Midbrain (tissue), 1 donor: ENCODE measurements at regions not wholly inside any gene's neighbourhood (a gene's known extent, or its start where the extent isn't known, plus 50 kb on each side); places are given as distances from the start of the nearest gene placed in this dataset.
"Not testable (repeated sequence)": the region's sequence is repeated elsewhere in the genome, so short reads cannot be mapped to it uniquely, and the experiment has no call there.

Source experiments
- DNase-seq: peaks from one replicate; lab custom pipeline; 2025; lab: John Stamatoyannopoulos, UW

DNA sequence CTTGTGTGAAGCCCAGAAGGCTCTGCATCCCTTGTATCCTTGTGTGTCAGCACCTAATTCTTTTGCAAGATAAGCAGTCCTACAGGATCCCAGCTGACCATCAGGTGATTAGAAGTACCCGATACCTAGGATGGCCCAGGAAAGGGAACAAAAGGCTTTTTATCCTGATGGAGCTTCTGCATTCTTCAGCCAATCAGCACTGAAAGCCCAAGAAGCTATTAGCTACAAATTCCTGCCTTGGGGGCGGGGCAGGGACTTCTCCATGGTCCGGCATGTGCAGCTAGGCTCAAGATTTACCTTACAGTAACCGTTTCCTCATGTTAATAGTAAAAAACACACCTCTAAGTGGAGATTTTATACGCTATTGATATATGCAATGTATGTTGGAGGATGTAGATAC, 264.6 kb upstream of the THUMPD2 start:
- DNase-seq: no peak

DNA sequence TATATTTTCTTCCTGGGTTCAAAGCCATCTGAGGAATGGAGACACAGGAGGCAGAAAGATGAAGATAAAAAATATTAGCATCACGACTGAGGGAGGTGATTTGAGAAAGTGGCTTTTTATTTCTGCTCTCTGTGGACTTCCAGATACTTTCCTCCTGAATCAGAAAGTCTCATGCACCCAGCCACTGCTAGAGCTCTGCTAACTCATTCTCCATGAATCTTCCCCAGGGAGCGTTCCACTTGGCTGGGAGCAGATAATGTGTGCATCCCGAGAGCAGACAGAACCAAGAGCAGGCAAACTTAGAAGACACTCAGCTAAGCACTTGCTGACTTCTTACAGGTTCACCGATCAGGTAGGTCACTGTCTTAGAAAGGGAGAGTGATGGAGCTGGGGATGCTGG, 264.1 kb upstream of the THUMPD2 start:
- no peak for DNase-seq

DNA sequence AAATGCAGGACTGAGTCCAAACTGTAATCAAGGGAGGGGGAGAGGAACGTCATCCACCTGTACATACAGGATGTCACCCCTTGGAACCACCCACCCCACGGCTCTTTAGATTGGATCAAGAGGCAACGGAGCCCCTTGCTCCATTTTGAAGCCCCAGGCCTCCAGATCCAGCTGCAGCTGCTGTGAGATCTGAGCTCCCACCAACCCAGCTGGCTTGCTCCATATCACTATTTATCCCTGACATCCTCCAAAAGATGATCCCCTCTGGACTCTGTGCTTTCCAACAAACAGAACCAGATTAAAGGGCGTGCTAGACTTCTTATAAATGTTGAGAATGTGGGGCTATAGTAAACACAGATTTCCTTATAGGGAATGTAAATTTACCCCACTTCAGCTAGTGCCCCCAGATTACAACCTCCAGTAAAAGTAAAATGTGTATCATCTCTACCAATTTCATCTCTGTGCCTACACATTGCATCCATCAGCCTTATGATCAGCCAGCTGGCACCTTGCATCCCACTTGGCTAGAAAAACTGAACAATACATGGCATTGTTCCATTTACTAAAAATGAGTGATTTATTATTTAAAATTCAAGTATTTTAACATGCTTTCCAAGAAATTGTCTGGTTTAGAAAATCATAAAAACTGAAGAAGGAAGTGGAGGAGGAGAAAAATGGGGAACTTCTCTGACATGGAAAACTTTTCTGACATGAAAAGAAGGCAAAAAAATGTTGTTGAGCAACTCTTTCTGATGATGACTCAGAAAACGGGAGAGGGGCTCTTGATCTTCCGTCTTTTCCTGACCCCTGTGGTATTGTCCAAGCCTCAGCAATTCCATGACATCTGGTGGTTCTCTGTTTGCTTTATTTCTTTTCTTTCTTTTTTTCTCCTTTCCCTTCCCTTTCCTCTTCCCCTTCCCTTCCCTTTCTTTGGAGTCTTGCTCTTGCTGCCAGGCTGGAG, 262.6 kb upstream of the THUMPD2 start:
- no peak for DNase-seq

DNA sequence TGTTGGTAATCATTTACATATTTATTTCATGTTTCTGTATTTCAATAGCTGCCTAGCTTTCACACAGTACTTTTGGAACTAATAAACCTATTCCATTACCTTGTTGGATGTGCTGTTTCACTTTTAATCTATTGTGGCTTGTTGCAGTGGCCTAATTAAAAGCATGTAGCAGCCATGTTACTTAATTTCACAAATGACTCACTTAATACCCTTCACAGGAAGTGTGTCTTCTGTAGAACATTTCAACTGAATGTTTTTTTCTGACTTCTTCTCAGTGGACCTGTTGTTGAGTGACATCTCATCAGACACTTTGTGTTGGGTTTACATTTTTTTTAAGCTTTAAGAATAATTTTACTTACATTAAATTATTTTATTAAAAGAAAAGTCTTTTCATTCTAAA, 260.5 kb upstream of the THUMPD2 start:
- DNase-seq: no peak

DNA sequence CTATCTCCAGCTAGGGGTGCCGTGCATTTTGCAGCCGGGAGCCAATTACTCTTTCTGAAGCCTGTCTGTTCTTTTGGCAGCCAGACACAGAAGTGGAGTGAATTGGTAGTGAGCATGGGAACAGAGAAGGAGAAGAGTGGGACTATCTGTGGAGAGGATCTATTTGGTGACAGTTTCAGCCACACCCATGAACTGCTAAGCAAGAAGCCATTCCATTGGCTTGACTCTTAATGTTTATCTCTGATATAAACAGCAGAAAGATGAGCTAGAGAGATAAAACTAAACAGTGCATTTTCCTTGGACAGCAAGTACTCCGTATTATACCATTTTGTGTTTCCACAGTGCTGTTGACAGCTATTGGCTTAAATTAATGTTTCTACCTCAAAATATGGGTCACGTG, 259.6 kb upstream of the THUMPD2 start:
- DNase-seq: no peak

DNA sequence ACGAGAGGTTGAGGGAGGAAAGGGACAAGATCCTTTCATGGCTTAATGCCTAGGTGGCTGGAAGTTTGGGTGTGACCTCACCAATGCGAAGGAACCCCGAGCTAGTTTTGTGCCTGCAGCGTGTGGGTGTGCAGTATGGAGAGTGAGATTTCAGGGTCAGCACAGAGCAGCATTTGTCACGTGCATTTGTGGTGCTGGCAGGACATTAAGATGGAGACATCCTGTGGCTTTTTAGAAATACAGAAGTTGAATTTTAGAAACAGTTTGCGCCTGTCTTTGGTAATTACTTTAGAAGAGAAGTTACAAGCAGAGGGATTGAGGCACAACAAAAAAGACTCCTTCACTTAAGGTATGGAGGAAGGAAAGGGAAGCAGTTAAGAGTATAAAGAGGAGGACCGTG, 258.2 kb upstream of the THUMPD2 start:
- DNase-seq: no peak

DNA sequence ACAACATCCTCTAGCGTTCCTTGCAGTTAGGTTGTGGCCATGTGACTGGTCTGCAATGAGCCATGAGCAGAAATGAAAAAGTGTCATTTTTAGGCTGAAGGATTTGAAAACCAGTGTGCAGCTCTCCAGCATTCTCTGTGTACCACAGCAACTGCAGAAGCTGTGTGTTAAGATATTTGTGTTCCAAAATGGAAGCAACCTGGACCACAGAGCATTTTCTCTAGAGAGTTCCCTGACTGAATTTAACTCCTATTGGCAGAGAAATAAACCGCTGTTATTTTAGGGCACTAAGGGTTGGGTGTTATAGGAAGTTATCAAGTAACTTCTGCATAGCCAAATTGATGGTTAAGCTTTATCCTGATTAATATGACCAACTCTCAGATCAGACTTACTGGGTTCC, 257.2 kb upstream of the THUMPD2 start:
- no peak for DNase-seq

DNA sequence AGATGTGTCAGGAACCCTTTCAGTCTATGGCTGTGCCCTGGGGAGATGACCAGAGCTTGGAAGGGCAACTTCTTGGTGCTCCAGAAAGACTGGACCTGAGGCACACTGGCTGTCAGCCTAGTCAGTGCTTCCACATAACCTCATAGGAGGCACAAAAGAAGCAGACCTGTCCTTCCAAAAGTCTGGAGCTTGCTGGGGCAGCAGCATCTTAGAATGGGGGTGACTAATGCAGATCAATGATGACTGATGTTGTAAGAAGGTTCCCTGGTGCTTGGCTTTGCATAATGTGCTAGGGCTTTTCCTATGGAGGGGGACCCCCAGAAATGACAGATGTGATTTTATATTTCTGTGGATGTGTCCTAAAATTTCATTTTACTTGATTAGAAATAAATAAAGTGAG, 255.7 kb upstream of the THUMPD2 start:
- DNase-seq: no peak

DNA sequence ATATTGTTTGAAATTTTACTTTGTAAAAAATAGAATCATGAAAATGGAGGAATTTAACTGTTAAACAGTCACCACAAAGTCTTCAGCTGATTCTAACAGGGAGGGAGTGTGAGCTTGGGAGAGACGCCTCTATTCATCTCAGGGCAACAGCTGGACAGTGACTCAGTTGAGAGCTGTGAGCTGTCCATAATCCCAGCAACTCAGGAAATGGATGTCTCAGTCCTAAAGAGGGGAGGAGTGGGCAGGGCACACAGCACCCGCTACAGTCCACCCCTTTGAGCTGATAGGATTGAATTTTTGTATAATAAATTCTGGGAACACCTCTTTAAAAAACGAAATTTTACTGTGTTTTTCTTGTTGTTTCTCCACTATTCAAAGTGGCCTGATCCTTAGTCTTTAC, 255.1 kb upstream of the THUMPD2 start:
- DNase-seq: no peak

DNA sequence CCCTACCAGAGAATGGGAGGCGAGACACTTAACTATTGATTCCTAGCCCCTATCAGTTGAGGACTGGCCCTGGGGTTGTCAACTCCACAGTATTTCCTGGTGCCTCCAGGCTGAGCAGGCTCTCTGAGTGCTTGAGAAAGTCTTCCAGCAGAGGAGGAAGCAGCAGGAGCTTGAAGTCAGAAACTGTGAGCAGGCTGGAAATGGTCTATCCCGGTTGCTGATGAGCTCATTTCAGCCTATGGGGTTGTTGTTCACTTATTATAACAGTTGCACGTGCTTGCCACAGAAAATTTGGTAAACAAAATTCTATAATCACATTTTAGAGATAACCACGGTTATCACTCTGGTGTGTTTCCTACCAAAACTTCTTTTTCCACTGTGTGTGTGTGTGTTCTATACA, 254.7 kb upstream of the THUMPD2 start:
- DNase-seq: no peak

DNA sequence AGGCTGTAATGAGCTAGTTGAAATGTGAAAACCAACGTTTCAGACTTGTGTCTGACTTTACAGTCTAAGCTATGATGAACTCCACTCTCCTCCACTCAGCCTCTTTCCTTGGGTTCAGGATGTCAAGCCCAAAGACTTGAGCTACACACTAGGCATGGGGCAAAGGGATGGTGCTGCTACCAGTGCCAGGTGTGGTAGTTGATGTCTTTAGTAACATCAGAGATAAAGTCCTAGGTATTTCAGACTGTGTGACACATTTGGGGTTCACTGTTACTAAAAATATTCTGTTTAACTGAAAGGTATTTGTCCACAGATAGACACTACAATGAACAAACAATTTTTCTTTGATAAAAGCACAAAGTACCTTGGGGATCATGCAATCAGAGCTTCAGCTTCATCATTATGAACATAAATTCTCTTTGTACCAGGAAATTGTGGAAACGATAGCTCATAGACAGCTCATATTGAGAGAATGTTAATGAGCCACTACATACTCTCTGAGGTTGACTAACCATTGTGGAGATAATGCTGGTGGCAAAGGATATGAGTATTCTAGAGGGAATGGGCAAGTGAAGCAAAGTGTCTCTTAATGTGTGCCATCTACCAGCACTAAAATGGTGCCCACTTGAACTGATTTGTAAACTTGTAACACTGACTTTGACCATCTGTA, 253.7 kb upstream of the THUMPD2 start:
- DNase-seq: no peak

DNA sequence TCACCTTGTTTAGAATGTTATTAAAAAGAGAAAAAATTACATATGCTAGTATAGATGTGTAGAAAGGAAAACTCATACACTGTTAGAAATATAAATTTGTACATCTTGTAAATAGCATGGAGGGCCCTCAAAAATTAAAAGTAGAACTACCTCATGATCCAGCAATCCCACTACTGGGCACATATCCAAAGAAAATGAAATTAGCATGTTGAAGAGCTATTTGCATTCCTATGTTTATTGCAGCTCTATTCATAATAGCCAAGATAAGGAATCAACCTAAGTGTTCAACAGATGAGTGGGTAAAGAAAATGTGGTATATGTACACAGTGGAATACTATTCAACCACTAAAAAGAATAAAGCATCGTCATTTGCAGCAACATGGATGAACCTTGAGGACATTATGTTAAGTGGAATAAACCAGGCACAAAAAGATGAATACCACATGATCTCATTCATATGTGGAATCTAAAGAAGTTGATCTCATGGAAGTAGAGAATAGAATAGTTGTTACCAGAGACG, 251.5 kb upstream of the THUMPD2 start:
- no peak for DNase-seq

DNA sequence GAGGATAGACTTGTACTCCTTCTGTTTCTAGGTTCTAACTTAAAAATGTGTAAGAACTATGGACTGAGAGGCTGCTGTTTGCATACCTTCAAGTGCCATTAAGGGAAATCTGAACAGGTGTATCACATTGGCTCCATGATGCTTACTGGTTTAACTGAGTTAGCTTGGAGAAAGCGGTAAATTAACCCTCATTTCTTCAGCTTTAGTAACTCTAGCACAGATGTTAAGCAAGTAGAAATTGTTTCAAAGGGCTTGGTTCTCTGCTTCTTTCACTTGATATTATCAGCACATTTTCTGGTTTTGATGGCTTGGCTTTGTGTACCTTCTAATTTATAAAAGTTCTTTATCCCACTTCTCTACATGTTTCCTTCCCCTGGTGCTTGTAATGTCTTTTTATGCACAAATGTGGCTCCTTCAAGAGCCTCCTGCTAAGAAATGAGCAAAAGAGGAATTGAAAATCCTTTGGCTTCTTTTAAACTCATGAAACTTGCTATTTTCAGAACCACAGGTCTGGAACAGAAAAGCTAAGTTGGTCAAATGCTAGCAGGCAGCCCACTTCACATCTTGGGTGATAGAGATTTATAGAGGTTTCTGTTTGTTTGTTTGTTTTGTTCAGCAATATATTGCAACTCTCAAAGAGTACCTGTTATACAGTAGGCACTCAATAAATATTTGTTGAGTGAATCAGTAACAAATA, 249.9 kb upstream of the THUMPD2 start:
- peak; percentile 36 for DNase-seq

DNA sequence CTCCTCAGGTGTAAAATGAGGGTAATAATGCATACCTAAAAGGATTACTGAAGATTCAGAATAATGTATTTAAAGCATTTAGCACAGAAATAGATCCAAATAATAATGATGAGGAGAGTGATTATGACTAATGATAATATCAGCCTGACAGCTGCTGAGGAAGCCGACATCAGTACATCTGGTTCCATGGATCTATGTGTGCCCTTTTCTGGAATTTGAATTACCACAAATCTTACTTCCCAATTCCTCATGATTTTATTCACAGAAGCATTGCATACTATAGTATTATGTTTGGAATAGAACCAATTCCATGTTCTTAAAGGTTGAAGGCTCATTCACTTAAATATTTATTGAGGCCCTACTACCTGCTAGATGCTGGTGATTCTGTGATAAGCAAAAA, 248.9 kb upstream of the THUMPD2 start:
- DNase-seq: no peak

DNA sequence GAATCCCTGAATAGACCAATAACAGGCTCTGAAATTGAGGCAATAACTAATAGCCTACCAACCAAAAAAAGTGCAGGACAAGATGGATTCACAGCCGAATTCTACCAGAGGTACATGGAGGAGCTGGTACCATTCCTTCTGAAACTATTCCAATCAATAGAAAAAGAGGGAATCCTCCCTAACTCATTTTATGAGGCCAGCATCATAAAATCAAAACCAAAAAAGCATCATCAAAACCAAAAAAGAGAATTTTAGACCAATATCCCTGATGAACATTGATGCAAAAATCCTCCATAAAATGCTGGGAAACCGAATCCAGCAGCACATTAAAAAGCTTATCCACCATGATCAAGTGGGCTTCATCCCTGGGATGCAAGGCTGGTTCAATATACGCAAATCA, 246.2 kb upstream of the THUMPD2 start:
- DNase-seq: not testable (repeated sequence)

DNA sequence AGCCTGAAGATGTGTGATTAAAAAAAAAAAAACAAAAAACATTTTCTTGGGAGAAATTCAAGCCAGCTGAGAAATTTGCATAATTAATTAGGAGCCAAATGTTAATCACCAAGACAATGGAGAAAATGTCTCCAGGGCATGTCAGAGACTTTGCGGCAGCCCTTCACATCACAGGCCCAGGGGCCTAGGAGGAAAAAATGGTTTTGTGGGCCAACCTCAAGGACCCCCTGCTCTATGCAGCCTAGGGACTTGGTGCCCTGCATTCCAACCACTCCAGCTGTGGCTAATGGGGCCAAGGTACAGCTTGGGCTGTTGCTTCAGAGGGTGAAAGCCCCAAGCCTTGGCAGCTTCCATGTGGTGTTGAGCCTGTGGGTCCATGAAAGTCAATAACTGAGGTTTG, 241.9 kb upstream of the THUMPD2 start:
- no peak for DNase-seq

DNA sequence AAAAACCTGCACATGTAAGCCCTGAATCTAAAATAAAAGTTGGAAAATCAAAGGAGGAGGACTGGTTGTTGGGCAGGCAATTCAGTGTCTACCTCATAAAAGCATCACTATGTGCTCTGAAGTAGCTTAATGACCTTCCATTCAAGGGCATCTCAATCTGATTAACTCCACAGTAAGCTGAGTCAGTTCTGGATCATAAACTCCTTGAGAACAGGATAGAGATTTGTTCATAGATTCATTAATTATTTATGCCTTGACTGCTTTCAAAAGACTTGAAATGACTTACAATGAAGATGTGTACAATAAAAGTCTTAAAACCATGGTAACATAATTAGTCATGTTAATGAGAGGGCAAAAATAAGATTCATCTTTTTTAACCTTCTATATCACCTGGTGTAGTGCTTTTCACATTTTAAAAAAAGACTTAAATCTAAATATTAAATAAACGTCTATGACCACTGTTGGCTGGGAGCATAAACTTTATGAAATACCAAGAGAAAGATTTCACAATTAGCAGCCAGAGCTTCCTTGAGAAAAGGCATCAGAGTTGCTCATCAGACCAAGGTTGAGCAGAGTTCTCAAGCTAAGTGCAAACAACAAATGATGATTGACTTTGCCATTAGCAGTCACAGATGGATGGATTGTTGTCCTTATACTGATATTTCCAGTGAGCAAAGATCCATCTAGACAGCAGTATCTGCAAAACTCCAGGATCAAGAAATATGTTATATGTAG, 237.3 kb upstream of the THUMPD2 start:
- DNase-seq: no peak

DNA sequence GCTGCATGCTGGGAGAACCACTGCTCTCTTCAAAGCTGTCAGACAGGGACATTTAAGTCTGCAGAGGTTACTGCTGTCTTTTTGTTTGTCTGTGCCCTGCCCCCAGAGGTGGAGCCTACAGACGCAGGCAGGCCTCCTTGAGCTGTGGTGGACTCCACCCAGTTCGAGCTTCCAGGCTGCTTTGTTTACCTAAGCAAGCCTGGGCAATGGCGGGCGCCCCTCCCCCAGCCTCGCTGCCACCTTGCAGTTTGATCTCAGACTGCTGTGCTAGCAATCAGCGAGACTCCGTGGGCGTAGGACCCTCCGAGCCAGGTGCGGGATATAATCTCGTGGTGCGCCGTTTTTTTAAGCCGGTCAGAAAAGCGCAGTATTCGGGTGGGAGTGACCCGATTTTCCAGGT, 234.9 kb upstream of the THUMPD2 start:
- not testable (repeated sequence) for DNase-seq

DNA sequence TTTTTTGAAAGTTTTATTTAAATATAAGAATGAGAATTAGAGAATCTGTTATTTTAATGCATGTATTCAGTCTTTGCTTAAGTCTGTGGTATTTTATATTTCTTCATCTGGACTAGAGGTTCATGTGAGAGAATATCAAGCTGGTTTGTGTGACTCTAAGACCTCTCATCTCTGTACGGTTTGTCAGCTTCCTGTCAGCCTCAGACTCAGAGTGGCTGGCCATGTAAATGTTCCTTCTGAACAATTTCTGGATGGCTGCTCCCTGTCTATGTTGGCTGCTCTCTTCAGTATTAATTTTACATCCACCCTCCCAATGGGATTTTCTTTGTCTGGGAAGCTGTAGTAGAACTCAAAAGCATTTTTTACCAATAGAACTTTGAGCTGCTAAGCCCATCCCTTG, 225.3 kb upstream of the THUMPD2 start:
- DNase-seq: no peak

DNA sequence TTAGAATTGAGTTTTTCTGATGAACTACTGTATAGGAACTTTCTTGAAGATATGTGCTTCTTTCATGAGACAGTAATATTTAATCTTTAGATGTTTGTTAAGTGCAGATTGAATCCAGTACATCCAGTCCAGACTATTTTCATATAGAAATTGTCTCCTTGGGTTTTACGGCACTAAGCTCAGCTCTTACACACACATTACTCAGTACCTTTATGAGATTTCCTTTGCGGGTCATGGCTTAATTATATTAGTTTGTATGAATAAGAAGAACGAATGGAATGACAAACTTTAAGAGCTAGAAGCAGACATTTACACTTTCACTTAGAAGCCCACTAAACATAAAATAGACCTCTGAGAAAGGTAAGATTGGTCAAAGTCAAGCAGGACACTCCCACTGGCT, 223.3 kb upstream of the THUMPD2 start:
- DNase-seq: no peak

DNA sequence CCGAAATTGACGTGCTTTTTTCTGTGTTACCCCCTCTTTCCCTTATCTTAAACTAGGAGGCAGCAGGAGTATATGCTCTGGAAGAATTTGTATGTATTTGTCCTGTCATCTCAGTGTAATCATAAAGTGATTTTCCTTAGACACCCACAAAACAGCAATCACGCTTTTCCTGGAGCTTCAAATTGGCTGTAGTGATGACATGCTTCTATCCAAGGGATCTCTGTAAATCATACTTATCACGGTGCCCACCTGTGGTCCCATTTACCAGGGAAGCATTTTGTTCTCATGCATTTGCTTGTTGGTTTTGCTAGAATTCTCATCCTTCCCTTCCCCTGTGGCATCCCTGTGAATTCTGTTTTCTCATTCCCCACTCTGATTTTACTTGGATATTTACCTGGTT, 220.8 kb upstream of the THUMPD2 start:
- no peak for DNase-seq

DNA sequence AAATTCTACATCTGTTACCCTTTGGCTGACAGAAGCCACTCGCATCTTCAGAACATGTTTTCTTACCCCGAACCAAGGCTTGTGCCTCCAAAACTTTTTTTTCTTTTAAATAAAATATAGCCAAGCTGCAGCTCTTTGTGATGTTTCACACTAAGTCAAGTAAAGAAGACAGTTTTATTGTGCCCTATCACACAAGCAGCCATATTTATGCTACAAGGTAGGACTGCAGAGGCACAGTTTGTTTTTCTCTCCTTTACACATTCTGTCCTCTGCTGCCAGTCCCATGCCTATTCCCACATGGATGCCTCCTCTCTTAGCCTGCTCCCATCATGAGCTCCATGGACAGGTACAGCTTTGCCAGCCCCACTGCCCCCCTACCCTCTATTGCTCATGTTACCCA, 219.6 kb upstream of the THUMPD2 start:
- DNase-seq: no peak
